Vagina (tissue), 2 donors: ENCODE measurements at regions not wholly inside any gene's neighbourhood (a gene's known extent, or its start where the extent isn't known, plus 50 kb on each side); places are given as distances from the start of the nearest gene placed in this dataset.

Source experiments
- DNase-seq, 2 donors: peaks; one replicate each; pipeline ENCODE4 v3.0.0-alpha.2; 2017; ENCODE audit errors: extremely low spot score in 2 of 2
- H3K27ac ChIP-seq: fragments of 200-600 bp; sonication (generic); one replicate; pipeline ENCODE4 v1.5.1; 2019
- H3K27me3 ChIP-seq: fragments of 200-600 bp; sonication (generic); one replicate; pipeline ENCODE4 v1.5.1; 2019
- H3K36me3 ChIP-seq, 2 donors: fragments of 200-600 bp; sonication (generic); one replicate each; pipeline ENCODE4 v1.5.1; 2017 to 2019
- H3K4me1 ChIP-seq: fragments of 200-600 bp; sonication (generic); one replicate; pipeline ENCODE4 v1.5.1; 2019
- H3K4me3 ChIP-seq, 2 donors: fragments of 200-600 bp; sonication (generic); 1 replicate in 1 of 2; 2 replicates in 1 of 2; pipeline ENCODE4 v1.5.1; 2016 to 2019
- H3K9me3 ChIP-seq: fragments of 200-600 bp; sonication (generic); one replicate; pipeline ENCODE4 v1.5.1; 2019
- POLR2A ChIP-seq, 2 donors: fragments of 450-650 bp; IDR thresholded peaks; one replicate each; pipeline ENCODE4 v1.6.1; 2017; ENCODE audit warnings: antibody characterized with exemption in 2 of 2, mild to moderate bottlenecking in 2 of 2, moderate library complexity in 2 of 2
- POLR2AphosphoS5 ChIP-seq, 2 donors: sonication (generic); formaldehyde crosslinking; IDR thresholded peaks; one replicate each; pipeline ENCODE4 v1.9.0; 2017; ENCODE audit warnings: antibody characterized with exemption in 2 of 2, mild to moderate bottlenecking in 2 of 2, low read depth in 1 of 2; ENCODE audit not compliant: insufficient read depth in 1 of 2
- intact Hi-C: fragments of 100-400 bp; cut with DNase I; formaldehyde crosslinking; loops from one replicate; pipeline ENCODE4 v1.15.1; 2023
- TF ChIP-seq, protein P1 (sequence below), 3 experiments: fragments of 450-650 bp in 2 of 3; fragments of 200-600 bp in 1 of 3; sonication (generic) in 1 of 3; IDR thresholded peaks; one replicate each; pipeline ENCODE4 v1.5.1; 2017 to 2019; ENCODE audit warnings: antibody characterized with exemption in 3 of 3, mild to moderate bottlenecking in 2 of 3, moderate library complexity in 2 of 3

GRCh38 chr2:53475321-53475720, 292.3 kb upstream of the CHAC2 start:
- TF ChIP-seq, protein P1, sequence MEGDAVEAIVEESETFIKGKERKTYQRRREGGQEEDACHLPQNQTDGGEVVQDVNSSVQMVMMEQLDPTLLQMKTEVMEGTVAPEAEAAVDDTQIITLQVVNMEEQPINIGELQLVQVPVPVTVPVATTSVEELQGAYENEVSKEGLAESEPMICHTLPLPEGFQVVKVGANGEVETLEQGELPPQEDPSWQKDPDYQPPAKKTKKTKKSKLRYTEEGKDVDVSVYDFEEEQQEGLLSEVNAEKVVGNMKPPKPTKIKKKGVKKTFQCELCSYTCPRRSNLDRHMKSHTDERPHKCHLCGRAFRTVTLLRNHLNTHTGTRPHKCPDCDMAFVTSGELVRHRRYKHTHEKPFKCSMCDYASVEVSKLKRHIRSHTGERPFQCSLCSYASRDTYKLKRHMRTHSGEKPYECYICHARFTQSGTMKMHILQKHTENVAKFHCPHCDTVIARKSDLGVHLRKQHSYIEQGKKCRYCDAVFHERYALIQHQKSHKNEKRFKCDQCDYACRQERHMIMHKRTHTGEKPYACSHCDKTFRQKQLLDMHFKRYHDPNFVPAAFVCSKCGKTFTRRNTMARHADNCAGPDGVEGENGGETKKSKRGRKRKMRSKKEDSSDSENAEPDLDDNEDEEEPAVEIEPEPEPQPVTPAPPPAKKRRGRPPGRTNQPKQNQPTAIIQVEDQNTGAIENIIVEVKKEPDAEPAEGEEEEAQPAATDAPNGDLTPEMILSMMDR (IDR thresholded peaks at IDR 0.05) = no peak
- TF ChIP-seq POLR2A (IDR thresholded peaks at IDR 0.05) (no peak), POLR2AphosphoS5 (IDR thresholded peaks at IDR 0.05; ENCODE audit: insufficient read depth in 1 of 2, low read depth in 1 of 2) (no peak)
- no peaks in the 10 kb centered on the region for H3K36me3 ChIP-seq
- no peak overlapping the region for H3K4me3 ChIP-seq
- H3K9me3 ChIP-seq = no peaks in the 10 kb centered on the region
- no peak for DNase-seq
- H3K4me1 ChIP-seq = no peaks in the 10 kb centered on the region
- intact Hi-C loops = no loop called here
- no peak overlapping the region for H3K27ac ChIP-seq
- H3K27me3 ChIP-seq = no peaks in the 10 kb centered on the region

- intact Hi-C loops = no loop called here
These were observed 292.7 kb upstream of the CHAC2 start for GRCh38 chr2:53474914-53475313.

GRCh38 chr2:53473775-53474311, 293.8 kb upstream of the CHAC2 start:
- intact Hi-C loops = no loop called here
- no peaks in the 10 kb centered on the region for H3K36me3 ChIP-seq
- no peaks in the 10 kb centered on the region for H3K4me1 ChIP-seq
- TF ChIP-seq POLR2A (IDR thresholded peaks at IDR 0.05) = no peak
- H3K4me3 ChIP-seq = no peak overlapping the region
- DNase-seq = no peak
- H3K27me3 ChIP-seq = no peaks in the 10 kb centered on the region
- H3K27ac ChIP-seq = no peak overlapping the region
- no peaks in the 10 kb centered on the region for H3K9me3 ChIP-seq

More at GRCh38 chr2:53474914-53475313, 292.7 kb upstream of the CHAC2 start:
- H3K9me3 ChIP-seq = no peaks in the 10 kb centered on the region
- no peaks in the 10 kb centered on the region for H3K27me3 ChIP-seq
- TF ChIP-seq POLR2A (IDR thresholded peaks at IDR 0.05) = no peak
- no peak for TF ChIP-seq POLR2AphosphoS5 (IDR thresholded peaks at IDR 0.05; ENCODE audit: insufficient read depth in 1 of 2, low read depth in 1 of 2)
- TF ChIP-seq, protein P1 (IDR thresholded peaks at IDR 0.05) = no peak
- H3K4me3 ChIP-seq = no peak overlapping the region
- no peaks in the 10 kb centered on the region for H3K36me3 ChIP-seq
- no peak for DNase-seq
- H3K4me1 ChIP-seq = no peaks in the 10 kb centered on the region
- no peak overlapping the region for H3K27ac ChIP-seq

- H3K4me3 ChIP-seq = no peak overlapping the region
- H3K9me3 ChIP-seq = no peaks in the 10 kb centered on the region
- intact Hi-C loops = no loop called here
- H3K4me1 ChIP-seq = no peaks in the 10 kb centered on the region
- H3K27me3 ChIP-seq = no peaks in the 10 kb centered on the region
- no peak for DNase-seq
- TF ChIP-seq, protein P1 (IDR thresholded peaks at IDR 0.05) = no peak
- H3K27ac ChIP-seq = no peak overlapping the region
- no peaks in the 10 kb centered on the region for H3K36me3 ChIP-seq
These were observed 294.4 kb upstream of the CHAC2 start for GRCh38 chr2:53473236-53473635.

DNA sequence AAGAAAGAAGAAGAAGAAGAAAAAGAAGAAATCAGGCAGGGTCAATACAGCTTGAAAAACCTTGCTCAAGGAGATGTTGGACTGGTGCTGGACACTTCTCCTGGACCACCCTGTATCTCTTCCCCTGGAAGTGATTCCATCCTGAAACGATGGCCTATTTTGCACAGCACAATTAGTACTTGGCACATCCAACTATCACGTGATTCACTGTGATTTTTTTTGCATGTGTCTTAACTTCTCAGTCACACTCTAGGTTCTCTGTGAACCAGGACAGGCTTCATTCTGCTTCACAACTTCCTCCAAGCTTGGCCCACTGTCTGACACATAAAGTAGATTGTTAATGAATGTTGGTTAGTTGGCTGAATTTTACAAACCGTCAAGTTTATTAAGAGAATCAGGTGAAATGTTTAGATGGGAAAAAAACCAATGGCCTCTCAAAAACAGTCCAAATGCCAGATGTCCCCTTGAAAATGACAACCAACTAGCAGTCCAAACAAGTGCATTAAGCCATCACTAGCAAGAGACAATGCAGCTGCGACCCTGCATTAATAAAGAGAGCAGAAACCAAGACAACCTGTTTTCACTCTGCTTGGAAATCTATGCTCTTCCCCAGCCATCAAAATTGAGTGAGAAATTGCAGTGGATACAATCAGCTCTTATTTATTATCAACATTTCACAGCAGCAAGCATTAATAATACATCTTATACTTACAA, 300.0 kb upstream of the CHAC2 start:
- H3K4me1 ChIP-seq = no peaks in the 10 kb centered on the region
- no peaks in the 10 kb centered on the region for H3K36me3 ChIP-seq
- TF ChIP-seq POLR2AphosphoS5 (IDR thresholded peaks at IDR 0.05; ENCODE audit: insufficient read depth in 1 of 2, low read depth in 1 of 2) = no peak
- H3K27ac ChIP-seq = no peak overlapping the region
- no peak for DNase-seq
- no peaks in the 10 kb centered on the region for H3K27me3 ChIP-seq
- no peaks in the 10 kb centered on the region for H3K9me3 ChIP-seq
- no peak overlapping the region for H3K4me3 ChIP-seq
- intact Hi-C loops = no loop called here
